ENCODE measurements at regions not wholly inside any gene's neighbourhood (a gene's known extent, or its start where the extent isn't known, plus 50 kb on each side); places are given as distances from the start of the nearest gene placed in this dataset.

DNA sequence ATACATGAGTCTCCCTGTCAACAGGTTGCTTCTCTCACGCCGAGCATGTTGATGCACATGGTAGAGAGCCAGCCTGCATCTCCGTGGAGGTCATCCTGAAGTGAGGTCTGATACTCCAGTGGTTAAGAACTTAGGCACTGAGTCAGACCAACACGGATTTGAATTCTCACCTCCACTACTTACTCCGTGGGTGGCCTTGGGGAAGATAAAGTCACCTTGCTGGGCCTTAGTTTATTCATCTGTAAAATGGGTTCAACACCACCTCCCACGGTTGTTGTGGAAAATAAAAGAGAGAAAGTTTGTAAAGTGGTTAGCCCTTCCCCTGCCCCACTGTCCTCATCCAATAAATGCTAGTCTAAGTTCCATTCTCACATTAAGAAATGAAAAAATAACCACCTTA lies 408.9 kb downstream of the MED13L start:
- no peak overlapping the region for H2BK120ac ChIP-seq (replicated peaks; ENCODE audit: low read depth, low read length)
- no peak overlapping the region for H3K4me3 ChIP-seq (ENCODE audit: extremely low read depth in 1 of 4, insufficient read depth in 2 of 4, low read depth in 3 of 4, low read length in 4 of 4)
- 86% methylated on average over 6 of the region's 6 CpGs; no CpG with 5 or more reads in 1 of the 2 experiments for WGBS, 2 experiments (ENCODE audit: extremely low coverage in 1 of 2, insufficient coverage in 1 of 2, insufficient read length in 1 of 2, insufficient replicate concordance in 2 of 2, low coverage in 1 of 2, low lambda C conversion rate in 2 of 2, missing lambda C conversion rate in 1 of 2)
- no peaks in the 10 kb centered on the region for H3K27me3 ChIP-seq (replicated peaks in 1 of 4; ENCODE audit: control insufficient read depth in 3 of 4, extremely low read depth in 1 of 4, insufficient read depth in 3 of 4, low read length in 3 of 4)
- FAIRE-seq (no peak), DNase-seq (ENCODE audit: low read depth in 1 of 2, low spot score in 2 of 2) (no peak)
- no peaks in the 10 kb centered on the region for H3K23me2 ChIP-seq (ENCODE audit: low read depth, low read length)
- H2BK5ac ChIP-seq (ENCODE audit: low read depth, low read length), result no peak overlapping the region
- no peak overlapping the region for H2BK15ac ChIP-seq (ENCODE audit: low read length)
- H4K91ac ChIP-seq (replicated peaks; ENCODE audit: insufficient read length, low read length), result no peak overlapping the region
- no peak overlapping the region for H2BK12ac ChIP-seq (ENCODE audit: low read depth, low read length)
- no peak overlapping the region for H3K27ac ChIP-seq (ENCODE audit: low read depth, low read length)
- no peaks in the 10 kb centered on the region for H3K9me3 ChIP-seq (ENCODE audit: insufficient read depth in 2 of 2, low read depth in 1 of 2, low read length in 1 of 2)
- H3K79me2 ChIP-seq (ENCODE audit: control insufficient read depth in 1 of 2, insufficient read depth in 2 of 2, low read length in 2 of 2), result no peaks in the 10 kb centered on the region
- POLR2A ChIA-PET (ENCODE audit: partially characterized antibody), result interaction anchor here (1.2 kb wide), 1 partner anchor 10 kb away, joined by 5 read pairs; no protein-coding TSS in a partner anchor
- no peak overlapping the region for H4K5ac ChIP-seq (ENCODE audit: insufficient read length, low read depth, low read length)
- CTCF ChIA-PET (ENCODE audit: partially characterized antibody), result interaction anchor here (0.8 to 5.5 kb wide), 10 partner anchors 11 to 78 kb away, joined by 3 to 36 read pairs (median 12); no protein-coding TSS in a partner anchor
- no peak overlapping the region for H3K56ac ChIP-seq (replicated peaks; ENCODE audit: insufficient read length, low read depth, low read length)
- H3K4me2 ChIP-seq (ENCODE audit: insufficient read depth in 1 of 2, low read depth in 2 of 2, low read length in 2 of 2), result no peak overlapping the region
- no peak overlapping the region for H3K9ac ChIP-seq (replicated peaks in 1 of 4; ENCODE audit: extremely low read depth in 1 of 4, low read depth in 3 of 4, low read length in 3 of 4)
- no peak for TF ChIP-seq CHD2 (IDR thresholded peaks at IDR 0.05; ENCODE audit: low read length)
- TF ChIP-seq KDM1A (IDR thresholded peaks at IDR 0.05; ENCODE audit: borderline replicate concordance, low read length), result peak; percentile 74; the same call in 1 of the 2 replicates
- H3K18ac ChIP-seq (ENCODE audit: extremely low read depth, low read length), result no peak overlapping the region
- H3K4ac ChIP-seq (replicated peaks; ENCODE audit: insufficient read length, low read depth, low read length), result no peak overlapping the region
- no peak overlapping the region; the same call in 1 of the 2 replicates for H2BK20ac ChIP-seq (ENCODE audit: low read length)
- no peak overlapping the region for H4K8ac ChIP-seq (ENCODE audit: extremely low read depth, insufficient read depth, low read length)
- no peak overlapping the region for H2AFZ ChIP-seq (ENCODE audit: low read length)
- H3K4me1 ChIP-seq (replicated peaks in 1 of 4; ENCODE audit: control insufficient read depth in 3 of 4, insufficient read depth in 4 of 4, low read length in 3 of 4), result peaks cover 13 to 23% (median 18%) of the 10 kb centered on the region in 4 experiments
- H3K14ac ChIP-seq (ENCODE audit: insufficient read length), result no peak overlapping the region
- H3K79me1 ChIP-seq (ENCODE audit: low read depth, low read length), result no peaks in the 10 kb centered on the region
- H3K23ac ChIP-seq (ENCODE audit: insufficient read length), result no peak overlapping the region
- H4K20me1 ChIP-seq (replicated peaks in 1 of 2; ENCODE audit: control insufficient read depth in 1 of 2, insufficient read depth in 2 of 2, low read length in 2 of 2), result no peaks in the 10 kb centered on the region
- no peaks in the 10 kb centered on the region for H3K36me3 ChIP-seq (ENCODE audit: control insufficient read depth in 2 of 4, insufficient read depth in 4 of 4, low read length in 3 of 4)
- no peak overlapping the region for H2AK5ac ChIP-seq (ENCODE audit: low read depth, low read length)

Data from H1 (cell line).